CMK (cell line): ENCODE measurements at regions not wholly inside any gene's neighbourhood (a gene's known extent, or its start where the extent isn't known, plus 50 kb on each side); places are given as distances from the start of the nearest gene placed in this dataset.
"Not testable (repeated sequence)": the region's sequence is repeated elsewhere in the genome, so short reads cannot be mapped to it uniquely, and the experiment has no call there.

Experiments
- DNase-seq: peaks from one replicate; pipeline ENCODE4 v3.0.0-alpha.2; 2010; ENCODE audit warnings: low read depth

- no peak for DNase-seq
These were observed 118.1 kb downstream of the ASB7 start for GRCh38 chr15:100720406-100720967.

DNA sequence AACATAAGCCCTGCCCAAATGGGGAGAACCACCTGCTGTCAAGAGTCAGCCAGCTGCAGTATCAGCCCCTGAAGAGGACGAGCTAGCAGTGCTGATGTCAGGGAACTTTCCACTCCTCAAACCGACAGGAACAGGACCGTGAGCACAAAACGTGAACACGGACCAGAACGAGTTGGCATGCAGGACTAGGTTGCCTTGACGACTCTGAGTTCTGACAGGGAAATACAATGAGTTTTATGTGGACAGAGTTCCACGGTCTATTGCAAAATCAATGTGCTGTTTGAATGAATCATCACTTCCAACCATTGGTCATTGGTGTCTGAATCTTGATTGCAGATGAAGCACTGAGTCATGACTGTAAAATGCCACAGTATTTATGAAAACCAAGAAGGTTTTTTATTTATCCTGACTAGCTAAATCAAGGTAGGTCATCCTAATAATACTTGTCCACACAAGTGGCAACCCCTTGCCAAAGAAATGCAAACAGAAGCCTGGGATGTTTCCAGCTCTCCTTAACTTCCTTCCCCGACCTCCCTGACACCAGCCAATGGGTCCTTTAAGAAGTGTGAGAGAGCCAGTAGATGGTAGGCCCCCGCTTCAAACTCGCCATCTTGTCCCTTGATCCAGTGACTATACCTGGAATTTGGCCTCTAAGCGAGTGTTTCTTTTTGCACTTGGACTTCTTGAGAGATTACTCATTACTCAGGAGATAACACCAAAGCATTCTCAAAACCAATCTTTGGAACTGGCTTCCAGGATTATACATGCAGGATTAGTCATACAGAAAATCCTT lies 119.6 kb downstream of the ASB7 start:
- no peak for DNase-seq

GRCh38 chr15:100722551-100723314 lies 120.3 kb downstream of the ASB7 start:
- no peak for DNase-seq

GRCh38 chr15:100723315-100723801 lies 121.0 kb downstream of the ASB7 start:
- DNase-seq = no peak

DNA sequence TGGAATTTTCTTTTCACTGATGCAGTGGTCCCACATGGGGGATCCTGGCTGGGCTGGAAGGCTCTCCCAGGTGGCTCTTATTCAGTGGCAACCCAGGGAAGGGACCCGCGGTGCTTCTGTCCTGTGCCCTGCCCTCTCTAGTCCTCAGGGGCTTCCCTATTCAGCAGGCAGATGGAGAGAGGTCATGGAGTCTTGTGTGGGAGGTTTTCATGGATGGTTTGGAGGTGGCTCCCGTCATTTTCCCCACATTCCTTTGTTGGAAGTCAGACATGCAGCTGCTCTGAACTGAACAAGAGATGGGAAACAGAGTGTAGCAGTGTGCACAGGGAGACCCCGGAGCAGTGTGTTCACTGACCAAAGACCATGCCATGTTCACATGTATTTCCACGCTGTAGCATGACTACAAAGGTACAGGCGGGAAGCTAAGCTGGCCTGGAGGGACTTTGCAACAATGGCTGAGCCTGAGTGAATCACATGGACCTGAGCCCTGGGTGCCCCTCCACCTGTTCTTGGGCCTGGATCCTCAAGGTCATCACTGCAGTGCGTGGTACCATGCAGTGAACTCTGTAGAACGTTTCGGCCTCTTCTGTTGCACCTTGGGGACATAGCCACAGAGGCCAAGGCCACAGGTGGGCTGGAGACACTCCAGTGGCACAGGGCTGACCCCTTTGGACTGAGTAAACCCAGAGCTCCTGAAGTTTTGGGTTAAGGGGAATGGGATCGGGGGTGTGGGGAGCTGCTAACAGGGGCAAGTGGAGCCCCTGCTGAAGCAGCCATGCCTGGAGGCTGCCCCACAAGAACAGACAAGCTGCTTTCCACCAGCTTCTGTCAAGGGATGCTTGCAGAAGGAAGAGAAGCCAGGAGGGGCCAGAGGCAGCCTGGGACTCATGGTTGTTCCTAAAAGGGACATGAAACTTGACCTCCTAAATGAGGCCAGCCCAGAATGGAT lies 123.0 kb downstream of the ASB7 start:
- DNase-seq = no peak

DNA sequence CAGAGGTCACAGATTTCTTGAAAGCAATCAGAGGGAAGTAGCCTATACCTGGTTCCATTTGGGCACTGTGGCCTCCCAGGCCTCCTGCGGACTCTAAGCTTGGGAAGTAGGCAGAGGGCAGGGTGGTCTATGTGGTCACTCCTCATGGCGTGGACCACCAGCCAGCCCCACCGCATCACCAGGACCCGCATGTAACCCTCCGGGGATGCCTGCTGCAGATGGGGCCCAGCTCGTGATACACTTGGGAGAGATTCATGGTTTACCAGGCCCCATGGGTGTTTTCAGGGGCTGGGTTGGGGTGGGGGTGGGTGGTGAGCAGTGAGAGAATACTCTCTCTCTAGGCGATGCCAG lies 123.7 kb downstream of the ASB7 start:
- DNase-seq = no peak

GRCh38 chr15:100726421-100727190 lies 124.2 kb downstream of the ASB7 start:
- DNase-seq = no peak

- no peak for DNase-seq
These were observed 125.0 kb downstream of the ASB7 start for GRCh38 chr15:100727291-100727851.

- DNase-seq = no peak
These were observed 126.2 kb downstream of the ASB7 start for GRCh38 chr15:100728371-100729201.

GRCh38 chr15:100729461-100729860 lies 127.1 kb downstream of the ASB7 start:
- DNase-seq = no peak

DNA sequence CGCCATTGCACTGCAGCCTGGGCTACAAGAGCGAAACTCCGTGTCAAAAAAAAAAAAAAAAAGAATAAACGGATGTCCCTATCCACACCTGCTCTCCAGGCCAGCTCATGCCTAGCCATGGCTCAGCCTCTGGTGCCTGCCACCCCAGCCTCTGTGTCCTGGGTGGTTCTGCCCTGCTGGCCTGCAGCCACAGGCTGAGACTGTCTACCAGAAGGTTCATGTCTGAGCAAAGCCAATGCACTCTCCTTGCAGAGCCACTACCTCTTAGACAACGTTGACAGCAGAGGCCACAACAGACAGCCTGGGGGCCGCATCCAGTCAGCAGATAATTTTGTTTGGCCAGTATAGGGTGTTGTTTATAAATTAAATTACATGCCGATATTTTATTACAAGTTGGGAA lies 127.7 kb downstream of the ASB7 start:
- no peak for DNase-seq

DNA sequence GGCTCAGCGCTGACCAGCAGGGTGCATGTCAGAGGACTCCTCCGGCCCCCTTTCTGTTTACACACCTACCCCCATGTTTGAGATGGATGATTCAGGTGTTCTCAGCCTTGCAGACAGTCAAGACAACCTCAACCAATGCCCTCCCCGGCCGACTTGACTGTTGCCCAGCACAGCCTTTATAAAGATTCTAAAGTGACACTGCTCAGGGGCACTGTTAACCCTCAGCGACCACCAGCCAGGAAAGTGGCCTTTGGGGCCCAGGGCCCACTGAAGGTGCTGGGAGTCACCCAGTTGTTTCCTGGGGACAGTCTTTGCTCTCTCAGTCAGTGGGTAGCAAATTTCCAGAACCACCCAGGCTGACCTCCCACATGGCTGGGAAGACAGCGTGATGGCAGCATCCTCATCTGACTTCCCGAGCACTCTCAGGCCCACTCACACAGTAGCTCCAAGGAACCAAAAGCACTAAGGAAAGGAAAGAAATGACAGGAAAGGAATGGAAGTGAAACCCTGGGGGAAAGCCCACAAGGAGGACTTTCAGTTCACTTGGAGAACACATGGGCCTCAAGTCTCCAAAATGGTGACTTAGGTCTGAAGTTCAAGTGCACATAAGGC lies 128.4 kb downstream of the ASB7 start:
- DNase-seq = no peak

- no peak for DNase-seq
These were observed 129.1 kb downstream of the ASB7 start for GRCh38 chr15:100731267-100732152.

DNA sequence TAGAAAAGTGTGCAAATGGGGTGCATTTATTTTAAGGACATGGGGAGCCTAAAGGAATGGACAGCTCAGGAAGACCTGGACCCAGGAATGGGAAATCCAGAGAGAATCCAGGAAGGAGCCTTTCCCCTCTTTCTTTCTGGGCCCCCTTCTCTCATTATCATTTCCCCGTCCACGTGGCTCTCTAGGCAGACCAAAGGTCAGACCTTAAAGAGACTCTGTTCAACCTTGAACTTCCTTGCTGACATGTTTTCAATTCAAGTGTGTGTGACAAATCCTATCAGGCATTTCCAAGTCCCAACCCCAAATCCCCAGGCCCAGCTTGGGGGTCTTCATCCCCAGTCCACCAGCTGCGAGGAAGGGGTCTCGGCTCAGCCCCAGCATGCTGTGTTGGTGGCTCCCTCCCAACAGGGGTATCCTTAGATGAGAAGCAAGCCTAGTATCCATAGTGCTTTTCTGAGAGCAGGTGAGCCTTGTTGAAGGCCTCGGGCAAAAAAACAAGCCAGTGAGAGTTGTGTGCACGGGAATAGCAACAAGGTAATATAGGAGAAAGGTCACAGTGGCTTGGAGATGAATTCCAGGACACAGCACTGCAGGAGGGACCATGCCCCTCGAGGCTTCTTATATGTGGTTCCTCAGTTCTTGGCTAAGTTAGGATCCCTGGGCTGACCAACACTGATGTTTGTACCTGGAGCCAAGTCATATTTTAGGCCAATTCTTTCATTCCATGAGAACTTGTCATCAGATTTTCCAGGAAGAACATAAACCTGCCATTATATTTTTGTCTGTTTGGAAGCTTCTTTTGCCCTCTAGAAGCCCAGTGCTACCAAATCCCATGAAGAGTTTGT lies 130.0 kb downstream of the ASB7 start:
- no peak for DNase-seq

- DNase-seq = no peak
These were observed 130.9 kb downstream of the ASB7 start for GRCh38 chr15:100733101-100733842.

- not testable (repeated sequence) for DNase-seq
These were observed 131.4 kb downstream of the ASB7 start for GRCh38 chr15:100733843-100734185.

GRCh38 chr15:100734586-100734985 lies 132.2 kb downstream of the ASB7 start:
- no peak for DNase-seq
